HG02678 (cell line): ENCODE measurements at regions not wholly inside any gene's neighbourhood (a gene's known extent, or its start where the extent isn't known, plus 50 kb on each side); places are given as distances from the start of the nearest gene placed in this dataset.
"Not testable (repeated sequence)": the region's sequence is repeated elsewhere in the genome, so short reads cannot be mapped to it uniquely, and the experiment has no call there.

ENCODE experiments used
- ATAC-seq: cut with Tn5 transposase; IDR thresholded peaks from one replicate; pipeline ENCODE4 v1.9.1; 2021; ENCODE audit warnings: mild to moderate bottlenecking, moderate library complexity; ENCODE audit not compliant: unreplicated experiment

DNA sequence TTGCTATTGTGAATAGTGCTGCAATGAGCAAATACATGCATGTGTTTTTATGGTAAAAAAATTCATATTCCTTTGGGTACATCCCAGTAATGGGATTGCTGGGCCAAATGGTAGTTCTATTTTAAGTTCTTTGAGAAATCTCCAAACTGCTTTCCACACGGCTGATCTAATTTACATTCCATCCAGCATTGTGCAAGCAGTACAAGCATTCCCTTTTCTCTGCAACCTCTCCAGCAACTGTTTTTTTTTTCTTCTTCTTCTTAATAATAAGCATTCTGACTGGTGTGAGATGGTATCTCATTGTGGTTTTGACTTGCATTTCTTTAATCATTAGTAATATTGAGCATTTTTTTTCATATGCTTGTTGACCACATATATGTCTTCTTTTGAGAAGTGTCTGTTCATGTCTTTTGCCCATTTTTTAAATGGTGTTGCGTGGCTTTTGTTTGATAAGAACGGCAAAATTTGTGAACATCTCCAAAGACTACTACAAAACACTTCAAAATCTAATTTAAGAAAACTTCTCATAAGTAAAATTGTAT is 136.1 kb upstream of the MYO3A start:
- no peak for ATAC-seq

GRCh38 chr10:25804505-25804904 is 129.5 kb upstream of the MYO3A start:
- ATAC-seq, result no peak

GRCh38 chr10:25805986-25806385 is 128.0 kb upstream of the MYO3A start:
- ATAC-seq, result no peak

- no peak for ATAC-seq
Measured at GRCh38 chr10:25808372-25808771, 125.7 kb upstream of the MYO3A start.

- no peak for ATAC-seq
Measured at GRCh38 chr10:25811052-25811685, 122.9 kb upstream of the MYO3A start.

DNA sequence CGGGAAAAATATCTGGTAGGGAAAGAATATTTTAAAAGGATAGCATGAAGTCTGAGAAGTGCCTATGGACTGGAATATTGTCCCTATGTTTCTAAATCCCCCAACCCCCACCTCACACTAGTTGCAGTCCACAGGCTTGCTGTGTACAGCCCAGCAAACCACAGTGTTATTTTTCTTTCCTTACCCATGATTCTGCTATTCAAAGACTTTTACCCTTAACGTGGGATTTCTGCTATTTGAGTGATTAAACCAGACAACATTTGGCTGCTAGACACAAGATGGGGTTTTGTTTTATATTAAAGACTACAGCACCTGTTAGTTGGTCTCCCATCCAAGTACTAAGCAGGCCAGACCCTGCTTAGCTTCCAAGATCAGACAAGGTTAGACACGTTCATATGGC is 120.5 kb upstream of the MYO3A start:
- ATAC-seq, result no peak

GRCh38 chr10:25815236-25815635 is 118.8 kb upstream of the MYO3A start:
- no peak for ATAC-seq

DNA sequence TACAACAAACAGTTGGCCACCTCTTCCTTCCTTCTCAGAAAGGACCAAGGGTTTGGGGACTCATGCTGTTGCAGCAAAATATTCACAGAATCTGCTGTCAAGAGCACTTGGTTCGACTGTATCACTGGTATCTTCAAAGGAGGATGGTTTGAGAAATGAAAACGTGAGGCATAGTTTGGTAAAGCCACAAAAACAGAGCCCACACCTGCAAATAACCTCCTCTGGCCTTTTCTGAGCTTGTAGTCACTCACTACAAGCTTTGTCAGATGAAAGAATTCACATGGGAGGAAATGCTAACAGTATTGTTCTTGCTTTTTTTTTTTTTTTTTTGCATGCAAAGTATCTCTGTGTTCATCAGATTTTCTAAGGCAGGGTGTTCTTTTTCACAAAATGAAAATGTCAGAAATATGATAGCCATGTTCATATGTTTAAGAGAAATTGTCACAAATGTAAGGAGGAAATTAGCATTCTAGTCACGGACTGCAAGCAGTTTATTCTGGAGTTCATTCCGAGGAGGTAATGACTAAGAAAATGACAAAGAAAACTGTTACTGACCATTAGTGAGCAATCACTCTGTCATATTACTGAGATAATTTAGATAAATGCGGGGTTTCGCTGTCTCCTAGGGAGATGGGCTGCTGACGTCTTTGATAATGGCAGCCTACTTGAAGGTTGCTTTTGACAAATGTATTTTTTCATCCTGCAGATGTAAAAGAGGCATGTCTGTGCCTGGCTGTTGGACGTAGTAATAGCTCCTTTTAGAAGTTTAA is 117.8 kb upstream of the MYO3A start:
- ATAC-seq, result no peak

GRCh38 chr10:25817200-25817599 is 116.8 kb upstream of the MYO3A start:
- ATAC-seq, result no peak

DNA sequence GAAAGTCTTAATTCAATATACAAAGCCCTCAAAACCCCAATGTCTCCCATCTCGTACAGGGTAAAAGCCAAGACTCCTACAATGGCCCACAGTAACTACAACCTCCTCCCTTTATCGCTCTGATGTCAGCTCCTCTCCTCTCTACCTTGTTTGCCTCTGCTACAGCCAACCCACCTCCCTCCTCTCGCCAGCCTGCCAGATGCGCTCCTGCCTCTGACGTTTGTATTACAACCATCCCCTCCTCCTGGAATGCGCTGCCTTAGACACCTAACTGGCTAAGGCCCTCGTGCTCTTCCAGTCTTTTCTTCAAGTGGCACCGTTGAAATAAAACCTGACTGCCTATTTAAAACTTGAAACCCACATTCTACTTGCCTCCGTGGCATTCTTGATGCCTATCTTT is 115.3 kb upstream of the MYO3A start:
- ATAC-seq, result no peak

DNA sequence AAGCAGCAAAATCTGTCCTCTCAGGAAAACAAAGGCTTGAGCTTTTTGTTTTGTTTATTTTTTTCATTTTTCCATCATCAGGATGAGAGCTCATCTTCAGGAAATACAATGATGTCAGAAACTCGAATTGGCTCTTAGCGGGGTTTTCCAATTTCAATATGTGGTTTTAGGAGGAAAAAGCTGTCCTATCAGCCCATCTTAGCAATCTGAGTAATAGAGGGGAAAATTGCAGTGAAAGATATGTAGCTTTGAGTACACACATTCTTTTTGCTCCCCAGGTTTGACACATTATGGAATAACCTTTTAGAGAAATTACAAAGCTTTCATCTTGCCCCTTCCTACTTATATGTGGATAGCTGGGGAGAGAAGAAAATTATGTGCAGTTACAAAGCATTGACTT is 113.6 kb upstream of the MYO3A start:
- no peak for ATAC-seq

- no peak for ATAC-seq
Measured at GRCh38 chr10:25820874-25821273, 113.2 kb upstream of the MYO3A start.

DNA sequence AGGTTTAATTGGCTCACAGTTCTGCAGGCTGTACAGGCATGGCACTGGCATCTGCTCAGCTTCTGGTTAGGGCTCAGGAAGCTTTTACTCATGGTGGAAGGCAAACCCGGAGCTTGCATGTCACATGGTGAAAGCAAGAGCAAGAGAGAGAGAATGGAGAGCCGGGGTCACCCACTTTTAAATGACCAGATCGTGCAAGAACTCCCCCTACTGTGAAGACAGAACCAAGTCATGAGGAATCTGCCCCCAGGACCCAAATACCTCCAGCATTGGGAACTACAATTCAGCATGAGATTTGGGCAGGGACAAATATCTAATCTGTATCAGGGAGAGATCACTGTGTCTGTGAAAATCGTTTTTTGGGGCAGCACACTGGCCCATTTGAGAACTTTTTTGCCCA is 110.0 kb upstream of the MYO3A start:
- ATAC-seq, result no peak

GRCh38 chr10:25828475-25828874 is 105.6 kb upstream of the MYO3A start:
- ATAC-seq, result no peak

- ATAC-seq, result no peak
Measured at GRCh38 chr10:25831080-25831479, 102.9 kb upstream of the MYO3A start.

DNA sequence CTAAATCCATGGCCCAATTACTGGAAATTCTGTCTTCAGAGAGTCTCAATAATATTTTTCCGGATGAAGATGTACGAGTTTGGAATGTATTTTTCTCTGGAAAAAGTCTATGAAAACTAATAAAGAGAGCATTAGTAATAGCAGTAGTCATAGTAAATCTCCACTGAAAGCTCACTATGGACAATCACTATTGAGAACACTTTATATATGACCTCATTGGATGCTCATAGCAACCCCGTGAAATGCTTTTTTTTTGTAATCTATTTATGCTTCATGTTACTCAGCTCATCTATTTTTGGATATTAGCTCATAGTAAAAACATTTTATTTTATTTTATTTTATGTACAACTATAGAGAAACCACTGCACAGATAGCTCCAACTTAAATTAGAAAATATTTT is 94.3 kb upstream of the MYO3A start:
- no peak for ATAC-seq

GRCh38 chr10:25840875-25841274 is 93.2 kb upstream of the MYO3A start:
- not testable (repeated sequence) for ATAC-seq

DNA sequence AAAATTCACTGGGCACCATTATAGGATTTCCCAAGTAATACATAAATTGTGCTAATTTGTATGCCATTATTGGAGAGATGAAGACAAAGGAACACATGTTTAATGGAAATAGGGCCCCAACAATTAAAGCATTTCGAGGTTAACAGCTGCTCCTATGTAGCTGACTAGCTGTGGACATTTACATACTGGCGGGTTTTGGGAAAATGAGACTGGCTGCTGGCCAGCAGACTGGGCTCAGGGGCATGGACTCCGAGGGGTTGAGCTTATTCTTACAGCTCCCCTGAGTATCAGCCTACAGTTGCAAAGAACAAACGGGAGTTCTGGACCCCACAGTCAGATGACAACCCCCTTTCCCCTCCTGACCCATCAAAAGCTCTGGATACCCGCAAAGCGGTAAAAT is 91.9 kb upstream of the MYO3A start:
- ATAC-seq, result no peak

DNA sequence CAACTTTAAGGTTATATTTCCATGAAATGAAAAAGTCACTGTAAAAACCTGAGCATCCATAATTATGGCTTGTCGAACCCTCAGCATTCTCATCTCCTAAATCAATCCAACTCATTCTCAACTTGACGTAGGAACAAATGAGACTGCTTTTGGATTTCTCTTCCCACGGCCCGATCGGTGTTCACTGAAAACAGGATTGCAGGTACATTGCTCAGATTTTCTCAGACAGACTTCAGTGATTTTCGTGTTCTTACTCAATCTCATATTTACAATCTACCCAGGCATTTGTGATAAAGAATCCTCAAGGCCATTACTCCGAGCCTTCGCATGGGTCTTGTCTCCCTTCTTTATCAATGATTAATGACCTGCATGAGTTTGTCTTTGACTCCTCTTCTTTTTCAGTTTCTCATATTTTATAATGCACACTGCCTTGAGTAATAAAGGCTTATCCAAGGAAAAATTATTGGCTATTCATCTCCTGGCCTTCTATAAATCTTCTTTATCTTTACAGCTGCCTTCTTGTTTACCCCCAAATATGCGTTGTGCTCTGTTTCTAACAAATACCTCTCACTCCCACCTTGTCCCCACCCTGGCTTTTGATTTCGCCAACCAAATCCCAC is 90.4 kb upstream of the MYO3A start:
- ATAC-seq, result no peak

DNA sequence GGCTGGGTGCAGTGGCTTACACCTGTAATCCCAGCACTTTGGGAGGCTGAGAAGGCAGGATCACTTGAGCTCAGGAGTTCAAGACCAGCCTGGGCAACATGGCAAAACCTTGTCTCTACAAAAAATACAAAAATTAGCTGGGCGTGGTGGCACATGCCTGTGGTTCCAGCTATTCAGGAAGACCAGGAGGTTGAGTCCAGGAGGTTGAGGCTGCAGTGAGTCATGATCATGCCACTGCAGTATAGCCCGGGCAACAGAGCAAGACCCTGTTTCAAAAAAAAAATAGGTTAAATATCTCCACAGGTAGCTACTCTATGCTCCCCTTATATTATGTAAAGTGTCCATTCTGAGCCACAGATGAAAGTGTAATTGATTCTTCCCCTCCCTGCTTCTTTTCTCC is 89.3 kb upstream of the MYO3A start:
- ATAC-seq, result not testable (repeated sequence)

DNA sequence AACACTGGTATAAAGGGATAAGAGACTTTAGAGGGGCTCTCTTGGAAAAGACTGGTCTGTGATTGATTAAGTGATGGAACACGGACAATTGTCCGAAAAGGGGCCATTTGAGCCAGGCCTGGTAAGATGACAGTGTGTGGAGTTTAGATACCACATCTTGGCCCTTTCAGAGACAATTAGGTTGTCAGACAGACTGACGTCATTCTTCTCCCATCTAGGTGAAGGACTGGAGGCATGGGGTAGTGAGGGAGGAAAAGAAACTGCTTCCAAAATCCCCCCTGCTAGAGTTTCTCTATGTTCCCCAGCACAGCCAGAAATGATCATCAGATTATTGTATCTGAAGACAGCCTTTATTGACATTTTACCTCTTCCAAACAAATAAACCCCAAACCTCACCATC is 84.8 kb upstream of the MYO3A start:
- no peak for ATAC-seq

GRCh38 chr10:25849988-25850387 is 84.0 kb upstream of the MYO3A start:
- no peak for ATAC-seq
